ENCODE measurements at regions not wholly inside any gene's neighbourhood (a gene's known extent, or its start where the extent isn't known, plus 50 kb on each side); places are given as distances from the start of the nearest gene placed in this dataset.

DNA sequence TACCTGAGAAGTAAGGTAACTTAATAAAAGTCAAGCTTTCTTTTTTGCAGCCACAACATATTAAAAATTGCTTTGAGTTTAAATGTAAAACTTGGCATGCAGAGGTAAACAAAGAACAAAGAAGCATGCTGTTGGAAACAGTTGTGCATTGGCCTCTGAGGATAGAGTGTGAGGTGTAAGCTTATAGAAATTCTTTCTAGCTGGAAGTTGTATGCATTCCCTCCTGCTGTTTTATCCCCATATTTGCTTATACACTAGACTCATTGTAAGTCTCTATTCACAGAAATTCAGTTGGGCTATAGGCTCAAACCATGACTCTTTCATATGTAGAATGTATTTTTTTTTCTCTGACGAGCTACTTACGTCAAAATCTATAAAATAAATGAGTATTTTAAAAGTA, 316.3 kb downstream of the SLC6A15 start:
- TF ChIP-seq, protein P1, sequence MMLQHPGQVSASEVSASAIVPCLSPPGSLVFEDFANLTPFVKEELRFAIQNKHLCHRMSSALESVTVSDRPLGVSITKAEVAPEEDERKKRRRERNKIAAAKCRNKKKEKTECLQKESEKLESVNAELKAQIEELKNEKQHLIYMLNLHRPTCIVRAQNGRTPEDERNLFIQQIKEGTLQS (IDR thresholded peaks at IDR 0.05; ENCODE audit: insufficient read depth, low read depth, low read length): no peak
- TF ChIP-seq JUND (IDR thresholded peaks at IDR 0.05; ENCODE audit: low read length): no peak
- no peak for TF ChIP-seq SIRT6 (IDR thresholded peaks at IDR 0.05; ENCODE audit: low read length)
- no peak for TF ChIP-seq EGR1 (IDR thresholded peaks at IDR 0.05; ENCODE audit: borderline replicate concordance, low read depth, low read length)
- TF ChIP-seq CBX8 (IDR thresholded peaks at IDR 0.05; ENCODE audit: borderline replicate concordance, low read depth, low read length): no peak
- no peak for TF ChIP-seq NRF1 (IDR thresholded peaks at IDR 0.05; ENCODE audit: low read depth, low read length)
- TF ChIP-seq RXRA (IDR thresholded peaks at IDR 0.05; ENCODE audit: insufficient read depth, low read depth, low read length): no peak
- TF ChIP-seq EZH2 (IDR thresholded peaks at IDR 0.05; ENCODE audit: low read depth, low read length, severe bottlenecking): no peak
- no peak for TF ChIP-seq CHD2 (IDR thresholded peaks at IDR 0.05; ENCODE audit: low read length)
- TF ChIP-seq RBBP5 (IDR thresholded peaks at IDR 0.05; ENCODE audit: borderline replicate concordance, low read depth, low read length): no peak
- no peak for TF ChIP-seq BCL11A (IDR thresholded peaks at IDR 0.05; ENCODE audit: low read depth in 2 of 2, low read length in 2 of 2)
- no peak for TF ChIP-seq HDAC2 (IDR thresholded peaks at IDR 0.05; ENCODE audit: borderline replicate concordance in 1 of 2, low read depth in 2 of 2, low read length in 2 of 2)
- TF ChIP-seq SP2 (IDR thresholded peaks at IDR 0.05; ENCODE audit: low read length): no peak
- no peak for TF ChIP-seq HDAC6 (IDR thresholded peaks at IDR 0.05; ENCODE audit: low read depth, low read length)
- Histone ChIP-seq H3K23ac (ENCODE audit: insufficient read length) (no peak overlapping the region), H3K9ac (replicated peaks in 1 of 4; ENCODE audit: extremely low read depth in 1 of 4, low read depth in 3 of 4, low read length in 3 of 4) (no peak overlapping the region), H2AFZ (ENCODE audit: low read length) (no peak overlapping the region), H3K4me3 (ENCODE audit: extremely low read depth in 1 of 4, insufficient read depth in 2 of 4, low read depth in 3 of 4, low read length in 4 of 4) (no peak overlapping the region), H3K56ac (replicated peaks; ENCODE audit: insufficient read length, low read depth, low read length) (no peak overlapping the region), H2AK5ac (ENCODE audit: low read depth, low read length) (no peak overlapping the region), H3K79me2 (ENCODE audit: control insufficient read depth in 1 of 2, insufficient read depth in 2 of 2, low read length in 2 of 2) (no peaks in the 10 kb centered on the region), H3K36me3 (ENCODE audit: control insufficient read depth in 2 of 4, insufficient read depth in 4 of 4, low read length in 3 of 4) (no peaks in the 10 kb centered on the region), H4K5ac (ENCODE audit: insufficient read length, low read depth, low read length) (no peak overlapping the region), H4K20me1 (replicated peaks in 1 of 2; ENCODE audit: control insufficient read depth in 1 of 2, insufficient read depth in 2 of 2, low read length in 2 of 2) (no peaks in the 10 kb centered on the region), H2BK20ac (ENCODE audit: low read length) (no peak overlapping the region), H3K4me1 (replicated peaks in 1 of 4; ENCODE audit: control insufficient read depth in 3 of 4, insufficient read depth in 4 of 4, low read length in 3 of 4) (peaks cover 0 to 2% (median 0%) of the 10 kb centered on the region in 4 experiments; a peak in 2 of 7 replicates), H3K14ac (ENCODE audit: insufficient read length) (no peak overlapping the region), H4K8ac (ENCODE audit: extremely low read depth, insufficient read depth, low read length) (no peak overlapping the region), H2BK12ac (ENCODE audit: low read depth, low read length) (no peak overlapping the region), H3K4me2 (ENCODE audit: insufficient read depth in 1 of 2, low read depth in 2 of 2, low read length in 2 of 2) (no peak overlapping the region), H3K79me1 (ENCODE audit: low read depth, low read length) (no peaks in the 10 kb centered on the region), H3K27ac (ENCODE audit: low read depth, low read length) (no peak overlapping the region), H2BK15ac (ENCODE audit: low read length) (no peak overlapping the region), H3K18ac (ENCODE audit: extremely low read depth, low read length) (no peak overlapping the region), H3K4ac (replicated peaks; ENCODE audit: insufficient read length, low read depth, low read length) (no peak overlapping the region), H4K91ac (replicated peaks; ENCODE audit: insufficient read length, low read length) (no peak overlapping the region), H3K23me2 (ENCODE audit: low read depth, low read length) (no peaks in the 10 kb centered on the region), H2BK120ac (replicated peaks; ENCODE audit: low read depth, low read length) (no peak overlapping the region), H3K9me3 (ENCODE audit: insufficient read depth in 2 of 2, low read depth in 1 of 2, low read length in 1 of 2) (no peaks in the 10 kb centered on the region), H3K27me3 (replicated peaks in 1 of 4; ENCODE audit: control insufficient read depth in 3 of 4, extremely low read depth in 1 of 4, insufficient read depth in 3 of 4, low read length in 3 of 4) (no peaks in the 10 kb centered on the region), H2BK5ac (ENCODE audit: low read depth, low read length) (no peak overlapping the region)
- ChIA-PET POLR2A (ENCODE audit: partially characterized antibody) (no interaction called here), CTCF (ENCODE audit: partially characterized antibody) (interaction anchor here (0.7 to 0.9 kb wide), 2 partner anchors 197 to 247 kb away, joined by 3 read pairs; no protein-coding TSS in a partner anchor)
- DNase-seq (ENCODE audit: low read depth in 1 of 2, low spot score in 2 of 2) (no peak), FAIRE-seq (no peak)
- whole genome bisulfite sequencing, 2 experiments (ENCODE audit: extremely low coverage in 1 of 2, insufficient coverage in 1 of 2, insufficient read length in 1 of 2, insufficient replicate concordance in 2 of 2, low coverage in 1 of 2, low lambda C conversion rate in 2 of 2, missing lambda C conversion rate in 1 of 2): 53% methylated on average over 2 of the region's 2 CpGs; no CpG with 5 or more reads in 1 of the 2 experiments

Data from H1 (cell line).